OCI-LY3 (cell line): ENCODE measurements at regions not wholly inside any gene's neighbourhood (a gene's known extent, or its start where the extent isn't known, plus 50 kb on each side); places are given as distances from the start of the nearest gene placed in this dataset.

Source experiments
- H2AFZ ChIP-seq: fragments of 200-600, 300-600 bp; shearing (Covaris generic); 2 replicates; pipeline ENCODE4 v1.6.0; 2014; ENCODE audit warnings: antibody characterized with exemption, low read depth, low read length
- H3K27ac ChIP-seq: fragments of 200-600, 300-600 bp; sonication (generic); 2 replicates; pipeline ENCODE4 v1.5.1; 2014; ENCODE audit warnings: mild to moderate bottlenecking, low read length, moderate library complexity, mixed read lengths
- H3K27me3 ChIP-seq: fragments of 200-600, 300-600 bp; sonication (generic); 2 replicates; pipeline ENCODE4 v1.6.1; 2014; ENCODE audit warnings: low read depth, low read length, mixed read lengths
- H3K36me3 ChIP-seq: fragments of 200-600, 300-600 bp; sonication (generic); replicated peaks from 2 replicates; pipeline ENCODE3; 2014; ENCODE audit warnings: low read depth, low read length, mixed read lengths
- H3K4me1 ChIP-seq: fragments of 300-600, 200-600 bp; sonication (generic); 2 replicates; pipeline ENCODE4 v1.6.1; 2014; ENCODE audit warnings: low read length, mixed read lengths
- H3K4me2 ChIP-seq: fragments of 200-600, 300-600 bp; sonication (generic); 2 replicates; pipeline ENCODE4 v1.6.1; 2014; ENCODE audit warnings: low read length, mixed read lengths
- H3K4me3 ChIP-seq: fragments of 300-600, 200-600 bp; sonication (generic); 2 replicates; pipeline ENCODE4 v1.5.1; 2014; ENCODE audit warnings: antibody characterized with exemption, mild to moderate bottlenecking, low read length, moderate library complexity
- H3K79me2 ChIP-seq: fragments of 300-600, 200-600 bp; shearing (Covaris generic); 2 replicates; pipeline ENCODE4 v1.6.1; 2014; ENCODE audit warnings: mild to moderate bottlenecking, low read length, mixed read lengths
- H3K9ac ChIP-seq: fragments of 300-600, 200-600 bp; shearing (Covaris generic); 2 replicates; pipeline ENCODE4 v1.6.0; 2014; ENCODE audit warnings: mild to moderate bottlenecking, low read length, moderate library complexity
- H3K9me3 ChIP-seq: fragments of 200-600, 300-600 bp; shearing (Covaris generic); 2 replicates; pipeline ENCODE4 v1.6.1; 2014; ENCODE audit warnings: low read length, mixed read lengths; ENCODE audit not compliant: insufficient read depth
- H4K20me1 ChIP-seq: fragments of 200-600, 300-600 bp; sonication (generic); 2 replicates; pipeline ENCODE4 v1.6.1; 2016; ENCODE audit warnings: low read length, mixed read lengths; ENCODE audit not compliant: insufficient read depth
- EZH2phosphoT487 ChIP-seq: fragments of 200-600 bp; shearing (Covaris generic); IDR thresholded peaks from 2 replicates; pipeline ENCODE4 v1.6.1; 2018; ENCODE audit warnings: antibody characterized with exemption, mixed run types, low read depth
- TF ChIP-seq, protein P1 (sequence below): fragments of 200-600, 300-600 bp; sonication (generic); IDR thresholded peaks from 2 replicates; pipeline ENCODE4 v1.5.1; 2014; ENCODE audit warnings: antibody characterized with exemption, low read length, low read depth

DNA sequence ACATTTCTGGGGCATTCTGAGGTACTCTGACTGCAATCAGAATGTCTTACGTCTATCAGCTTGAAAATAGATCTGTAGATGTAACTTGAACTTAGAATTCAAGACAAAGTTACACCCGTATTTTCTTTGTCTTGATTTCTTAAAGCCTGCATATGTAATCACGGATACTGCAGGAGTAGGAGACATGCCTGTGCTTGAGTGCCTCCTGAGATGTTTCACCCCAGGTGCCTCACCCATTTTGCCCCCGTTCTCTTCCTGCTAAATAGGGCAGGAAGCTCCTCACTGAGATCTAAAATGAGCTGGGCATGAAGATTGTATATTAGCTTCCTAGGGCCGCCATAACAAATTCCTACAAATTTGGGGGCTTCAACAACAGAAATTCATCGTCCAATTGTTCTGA lies 131.9 kb downstream of the RDH14 start:
- Histone ChIP-seq H3K27ac (no peak overlapping the region), H2AFZ (no peak overlapping the region), H3K9ac (no peak overlapping the region), H3K4me1 (no peaks in the 10 kb centered on the region), H4K20me1 (no peaks in the 10 kb centered on the region), H3K27me3 (peaks cover 5% of the 10 kb centered on the region; the same call in 1 of the 2 replicates), H3K79me2 (no peaks in the 10 kb centered on the region), H3K36me3 (no peaks in the 10 kb centered on the region), H3K9me3 (no peaks in the 10 kb centered on the region), H3K4me2 (no peak overlapping the region), H3K4me3 (no peak overlapping the region)
- TF ChIP-seq, protein P1, sequence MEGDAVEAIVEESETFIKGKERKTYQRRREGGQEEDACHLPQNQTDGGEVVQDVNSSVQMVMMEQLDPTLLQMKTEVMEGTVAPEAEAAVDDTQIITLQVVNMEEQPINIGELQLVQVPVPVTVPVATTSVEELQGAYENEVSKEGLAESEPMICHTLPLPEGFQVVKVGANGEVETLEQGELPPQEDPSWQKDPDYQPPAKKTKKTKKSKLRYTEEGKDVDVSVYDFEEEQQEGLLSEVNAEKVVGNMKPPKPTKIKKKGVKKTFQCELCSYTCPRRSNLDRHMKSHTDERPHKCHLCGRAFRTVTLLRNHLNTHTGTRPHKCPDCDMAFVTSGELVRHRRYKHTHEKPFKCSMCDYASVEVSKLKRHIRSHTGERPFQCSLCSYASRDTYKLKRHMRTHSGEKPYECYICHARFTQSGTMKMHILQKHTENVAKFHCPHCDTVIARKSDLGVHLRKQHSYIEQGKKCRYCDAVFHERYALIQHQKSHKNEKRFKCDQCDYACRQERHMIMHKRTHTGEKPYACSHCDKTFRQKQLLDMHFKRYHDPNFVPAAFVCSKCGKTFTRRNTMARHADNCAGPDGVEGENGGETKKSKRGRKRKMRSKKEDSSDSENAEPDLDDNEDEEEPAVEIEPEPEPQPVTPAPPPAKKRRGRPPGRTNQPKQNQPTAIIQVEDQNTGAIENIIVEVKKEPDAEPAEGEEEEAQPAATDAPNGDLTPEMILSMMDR, result no peak
- no peak for TF ChIP-seq EZH2phosphoT487

DNA sequence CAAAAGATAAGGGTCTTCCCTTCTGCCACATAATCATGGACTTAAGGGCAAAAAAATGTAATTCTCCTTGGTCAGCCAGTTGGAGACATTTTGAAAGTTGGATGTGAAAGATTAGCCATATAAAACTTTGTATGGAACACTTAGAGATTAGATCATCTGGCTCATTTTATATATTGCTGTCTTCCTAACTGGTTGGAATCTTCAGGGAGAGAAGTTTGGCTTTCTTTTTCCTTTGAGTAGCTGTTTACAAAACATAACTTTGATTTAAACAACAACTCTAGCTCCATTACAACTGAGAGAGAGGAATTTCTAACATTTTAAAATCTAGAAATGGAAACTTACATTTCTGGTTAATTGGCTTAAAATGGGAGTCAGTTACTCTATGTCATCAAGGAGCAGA lies 132.7 kb downstream of the RDH14 start:
- Histone ChIP-seq H3K9me3 (no peaks in the 10 kb centered on the region), H3K27me3 (peaks cover 3% of the 10 kb centered on the region; the same call in 1 of the 2 replicates), H3K4me3 (no peak overlapping the region), H2AFZ (no peak overlapping the region), H3K36me3 (no peaks in the 10 kb centered on the region), H3K79me2 (no peaks in the 10 kb centered on the region), H3K9ac (no peak overlapping the region), H3K4me1 (no peaks in the 10 kb centered on the region), H3K27ac (no peak overlapping the region), H4K20me1 (no peaks in the 10 kb centered on the region), H3K4me2 (no peak overlapping the region)
- no peak for TF ChIP-seq EZH2phosphoT487
- TF ChIP-seq, protein P1, result no peak

DNA sequence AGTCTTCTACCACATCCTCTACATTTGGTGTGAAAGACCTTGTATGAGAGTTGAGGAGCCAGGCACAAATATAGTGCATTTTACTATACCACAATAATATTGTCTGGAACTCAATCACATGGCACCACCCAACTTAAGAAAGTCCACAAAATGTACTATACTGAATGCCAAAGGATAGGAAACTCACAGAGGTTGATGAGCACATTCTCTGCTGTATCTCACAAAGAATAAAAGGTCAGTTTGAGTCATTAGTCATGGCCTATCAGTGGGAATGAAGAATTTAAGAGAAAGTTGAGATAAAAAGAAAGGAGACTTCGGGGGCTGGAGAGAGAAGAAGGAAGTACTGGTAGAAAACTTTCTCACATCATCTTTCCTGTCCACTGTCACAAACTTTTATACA lies 134.3 kb downstream of the RDH14 start:
- no peaks in the 10 kb centered on the region for H3K79me2 ChIP-seq
- no peaks in the 10 kb centered on the region for H4K20me1 ChIP-seq
- H3K36me3 ChIP-seq, result no peaks in the 10 kb centered on the region
- H3K27me3 ChIP-seq, result peaks cover 3% of the 10 kb centered on the region; the same call in 1 of the 2 replicates
- no peak overlapping the region for H2AFZ ChIP-seq
- H3K9me3 ChIP-seq, result no peaks in the 10 kb centered on the region
- H3K4me1 ChIP-seq, result no peaks in the 10 kb centered on the region
- H3K4me2 ChIP-seq, result no peak overlapping the region
- H3K27ac ChIP-seq, result no peak overlapping the region
- no peak overlapping the region for H3K4me3 ChIP-seq
- no peak for TF ChIP-seq EZH2phosphoT487
- TF ChIP-seq, protein P1, result no peak
- no peak overlapping the region for H3K9ac ChIP-seq

DNA sequence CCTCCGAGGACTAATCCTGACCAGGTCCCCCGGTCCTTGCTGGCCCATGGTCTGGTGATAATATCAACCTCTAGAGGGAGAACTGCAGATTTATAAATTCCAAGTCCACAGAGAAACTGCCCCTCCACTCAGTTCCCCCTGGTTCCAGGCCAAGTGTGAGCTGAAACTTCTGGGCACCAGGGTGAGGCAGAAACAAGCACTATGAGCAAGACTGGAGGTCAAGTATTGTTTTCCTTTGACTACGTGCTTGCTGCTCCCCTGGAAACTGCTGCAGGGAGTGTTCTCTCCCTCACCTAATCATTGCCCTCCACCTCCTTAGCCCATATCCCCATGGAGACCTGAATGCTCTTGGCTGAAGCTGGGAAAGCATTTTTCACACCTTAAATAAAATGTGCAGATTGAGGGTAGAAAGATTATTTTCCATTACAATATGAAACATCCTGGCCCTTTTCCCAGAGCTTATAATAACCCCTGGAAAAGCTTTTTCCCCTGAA lies 135.2 kb downstream of the RDH14 start:
- Histone ChIP-seq H3K9me3 (no peaks in the 10 kb centered on the region), H2AFZ (no peak overlapping the region), H3K27me3 (peaks cover 3% of the 10 kb centered on the region; the same call in 1 of the 2 replicates), H4K20me1 (no peaks in the 10 kb centered on the region), H3K4me1 (no peaks in the 10 kb centered on the region), H3K36me3 (no peaks in the 10 kb centered on the region), H3K79me2 (no peaks in the 10 kb centered on the region), H3K27ac (no peak overlapping the region), H3K4me3 (no peak overlapping the region), H3K9ac (no peak overlapping the region), H3K4me2 (no peak overlapping the region)
- TF ChIP-seq EZH2phosphoT487, result no peak
- TF ChIP-seq, protein P1, result no peak
